ENCODE measurements at regions not wholly inside any gene's neighbourhood (a gene's known extent, or its start where the extent isn't known, plus 50 kb on each side); places are given as distances from the start of the nearest gene placed in this dataset.

- no peak overlapping the region for H3K27ac ChIP-seq
- TF ChIP-seq CTCF (IDR thresholded peaks at IDR 0.05) (no peak), ZFX (IDR thresholded peaks at IDR 0.05; ENCODE audit: borderline replicate concordance) (no peak)
These were observed 622.3 kb upstream of the CADM1 start for GRCh38 chr11:116126562-116126961.

GRCh38 chr11:116124922-116125714 lies 620.9 kb upstream of the CADM1 start:
- TF ChIP-seq CTCF (IDR thresholded peaks at IDR 0.05), result no peak
- no peak for TF ChIP-seq ZFX (IDR thresholded peaks at IDR 0.05; ENCODE audit: borderline replicate concordance)
- no peak overlapping the region for H3K27ac ChIP-seq

GRCh38 chr11:116123739-116124138 lies 619.5 kb upstream of the CADM1 start:
- no peak overlapping the region for H3K27ac ChIP-seq
- TF ChIP-seq ZFX (IDR thresholded peaks at IDR 0.05; ENCODE audit: borderline replicate concordance) (no peak), CTCF (IDR thresholded peaks at IDR 0.05) (no peak)

- H3K27ac ChIP-seq, result no peak overlapping the region
These were observed 618.7 kb upstream of the CADM1 start for GRCh38 chr11:116122697-116123472.

GRCh38 chr11:116119158-116119557 lies 614.9 kb upstream of the CADM1 start:
- TF ChIP-seq CTCF (IDR thresholded peaks at IDR 0.05), result no peak
- TF ChIP-seq ZFX (IDR thresholded peaks at IDR 0.05; ENCODE audit: borderline replicate concordance), result no peak
- H3K27ac ChIP-seq, result no peak overlapping the region

More at GRCh38 chr11:116122697-116123472, 618.7 kb upstream of the CADM1 start:
- no peak for TF ChIP-seq ZFX (IDR thresholded peaks at IDR 0.05; ENCODE audit: borderline replicate concordance)
- no peak for TF ChIP-seq CTCF (IDR thresholded peaks at IDR 0.05)

GRCh38 chr11:116118138-116118470 lies 613.9 kb upstream of the CADM1 start:
- TF ChIP-seq ZFX (IDR thresholded peaks at IDR 0.05; ENCODE audit: borderline replicate concordance) (no peak), CTCF (IDR thresholded peaks at IDR 0.05) (no peak)
- no peak overlapping the region for H3K27ac ChIP-seq

Measured in 22Rv1 (cell line).